ENCODE measurements at regions not wholly inside any gene's neighbourhood (a gene's known extent, or its start where the extent isn't known, plus 50 kb on each side); places are given as distances from the start of the nearest gene placed in this dataset.

GRCh38 chr6:80535914-80536565 lies 429.6 kb downstream of the BCKDHB start:
- Histone ChIP-seq H3K27ac (ENCODE audit: low read depth, low read length) (no peak overlapping the region), H3K9me3 (ENCODE audit: low read length) (no peaks in the 10 kb centered on the region), H3K36me3 (ENCODE audit: insufficient read depth, low read length) (no peaks in the 10 kb centered on the region), H3K27me3 (ENCODE audit: insufficient read depth, low read length, poor library complexity, severe bottlenecking) (no peaks in the 10 kb centered on the region), H3K4me3 (ENCODE audit: low read length) (no peak overlapping the region), H3K4me1 (ENCODE audit: insufficient read depth, low read length) (no peaks in the 10 kb centered on the region)
- DNase-seq, result no peak
- peaks cover 0 to 5% of the 10 kb centered on the region in 2 donors for H3K27me3 Mint-ChIP-seq
- ChIA-PET CTCF (no interaction called here), POLR2A (no interaction called here)
- peaks cover 0 to 5% (median 2%) of the 10 kb centered on the region in 5 donors for H3K9me3 Mint-ChIP-seq
- no peaks in the 10 kb centered on the region for H3K4me1 Mint-ChIP-seq
- H3K36me3 Mint-ChIP-seq, result no peaks in the 10 kb centered on the region
- H3K4me3 Mint-ChIP-seq, result no peak overlapping the region
- no peak overlapping the region for H3K27ac Mint-ChIP-seq

GRCh38 chr6:80531681-80532619 lies 425.5 kb downstream of the BCKDHB start:
- H3K27ac Mint-ChIP-seq, result no peak overlapping the region
- no peaks in the 10 kb centered on the region for H3K27me3 ChIP-seq (ENCODE audit: insufficient read depth, low read length, poor library complexity, severe bottlenecking)
- peaks cover 0 to 1% of the 10 kb centered on the region in 2 donors for H3K27me3 Mint-ChIP-seq
- H3K4me3 Mint-ChIP-seq, result no peak overlapping the region
- H3K9me3 ChIP-seq (ENCODE audit: low read length), result no peaks in the 10 kb centered on the region
- ChIA-PET CTCF (no interaction called here), POLR2A (no interaction called here)
- H3K9me3 Mint-ChIP-seq, result peaks cover 0 to 5% (median 2%) of the 10 kb centered on the region in 5 donors
- H3K36me3 Mint-ChIP-seq, result no peaks in the 10 kb centered on the region
- no peak overlapping the region for H3K27ac ChIP-seq (ENCODE audit: low read depth, low read length)
- no peak overlapping the region for H3K4me3 ChIP-seq (ENCODE audit: low read length)
- H3K4me1 Mint-ChIP-seq, result no peaks in the 10 kb centered on the region
- no peak for DNase-seq
- H3K4me1 ChIP-seq (ENCODE audit: insufficient read depth, low read length), result no peaks in the 10 kb centered on the region
- H3K36me3 ChIP-seq (ENCODE audit: insufficient read depth, low read length), result no peaks in the 10 kb centered on the region

GRCh38 chr6:80530103-80530502 lies 423.6 kb downstream of the BCKDHB start:
- ChIA-PET CTCF (no interaction called here), POLR2A (no interaction called here)
- no peaks in the 10 kb centered on the region for H3K4me1 Mint-ChIP-seq
- no peaks in the 10 kb centered on the region for H3K36me3 Mint-ChIP-seq
- no peak for DNase-seq
- no peaks in the 10 kb centered on the region for H3K4me1 ChIP-seq (ENCODE audit: insufficient read depth, low read length)
- no peak overlapping the region for H3K4me3 ChIP-seq (ENCODE audit: low read length)
- no peaks in the 10 kb centered on the region for H3K9me3 ChIP-seq (ENCODE audit: low read length)
- peaks cover 0 to 1% of the 10 kb centered on the region in 2 donors for H3K27me3 Mint-ChIP-seq
- no peak overlapping the region for H3K27ac Mint-ChIP-seq
- H3K9me3 Mint-ChIP-seq, result peaks cover 0 to 2% (median 0%) of the 10 kb centered on the region in 5 donors
- H3K4me3 Mint-ChIP-seq, result no peak overlapping the region
- H3K36me3 ChIP-seq (ENCODE audit: insufficient read depth, low read length), result no peaks in the 10 kb centered on the region
- no peaks in the 10 kb centered on the region for H3K27me3 ChIP-seq (ENCODE audit: insufficient read depth, low read length, poor library complexity, severe bottlenecking)
- no peak overlapping the region for H3K27ac ChIP-seq (ENCODE audit: low read depth, low read length)

- no peak overlapping the region for H3K4me3 Mint-ChIP-seq
- Histone ChIP-seq H3K27me3 (ENCODE audit: insufficient read depth, low read length, poor library complexity, severe bottlenecking) (no peaks in the 10 kb centered on the region), H3K36me3 (ENCODE audit: insufficient read depth, low read length) (no peaks in the 10 kb centered on the region), H3K4me1 (ENCODE audit: insufficient read depth, low read length) (no peaks in the 10 kb centered on the region), H3K4me3 (ENCODE audit: low read length) (no peak overlapping the region), H3K9me3 (ENCODE audit: low read length) (no peaks in the 10 kb centered on the region), H3K27ac (ENCODE audit: low read depth, low read length) (no peak overlapping the region)
- no peaks in the 10 kb centered on the region for H3K9me3 Mint-ChIP-seq
- POLR2A ChIA-PET, result no interaction called here
- CTCF ChIA-PET, result no interaction called here
- no peak overlapping the region for H3K27ac Mint-ChIP-seq
- H3K27me3 Mint-ChIP-seq, result peaks cover 0 to 1% of the 10 kb centered on the region in 2 donors
- DNase-seq, result no peak
- no peaks in the 10 kb centered on the region for H3K36me3 Mint-ChIP-seq
- H3K4me1 Mint-ChIP-seq, result peaks cover 0 to 4% (median 0%) of the 10 kb centered on the region in 3 donors
Observed at GRCh38 chr6:80528115-80528514, 421.6 kb downstream of the BCKDHB start.

GRCh38 chr6:80527552-80528052 lies 421.1 kb downstream of the BCKDHB start:
- H3K4me3 ChIP-seq (ENCODE audit: low read length), result no peak overlapping the region
- no peaks in the 10 kb centered on the region for H3K9me3 ChIP-seq (ENCODE audit: low read length)
- no peak overlapping the region for H3K4me3 Mint-ChIP-seq
- no peak overlapping the region for H3K27ac Mint-ChIP-seq
- no peaks in the 10 kb centered on the region for H3K27me3 ChIP-seq (ENCODE audit: insufficient read depth, low read length, poor library complexity, severe bottlenecking)
- H3K36me3 Mint-ChIP-seq, result no peaks in the 10 kb centered on the region
- CTCF ChIA-PET, result no interaction called here
- H3K27me3 Mint-ChIP-seq, result peaks cover 0 to 1% of the 10 kb centered on the region in 2 donors
- H3K36me3 ChIP-seq (ENCODE audit: insufficient read depth, low read length), result no peaks in the 10 kb centered on the region
- H3K9me3 Mint-ChIP-seq, result no peaks in the 10 kb centered on the region
- no peaks in the 10 kb centered on the region for H3K4me1 ChIP-seq (ENCODE audit: insufficient read depth, low read length)
- POLR2A ChIA-PET, result no interaction called here
- DNase-seq, result no peak
- no peak overlapping the region for H3K27ac ChIP-seq (ENCODE audit: low read depth, low read length)
- peaks cover 0 to 4% (median 0%) of the 10 kb centered on the region in 3 donors for H3K4me1 Mint-ChIP-seq

- peak overlapping the region in 1 of 7 donors; percentile 37 for H3K4me3 Mint-ChIP-seq
- H3K9me3 Mint-ChIP-seq, result no peaks in the 10 kb centered on the region
Observed at GRCh38 chr6:80523531-80523997, 417.1 kb downstream of the BCKDHB start.

GRCh38 chr6:80523010-80523409 lies 416.5 kb downstream of the BCKDHB start:
- Mint-ChIP-seq H3K9me3 (no peaks in the 10 kb centered on the region), H3K4me3 (no peak overlapping the region), H3K27me3 (peaks cover 0 to 1% of the 10 kb centered on the region in 2 donors), H3K27ac (no peak overlapping the region), H3K4me1 (peaks cover 0 to 4% (median 0%) of the 10 kb centered on the region in 3 donors), H3K36me3 (no peaks in the 10 kb centered on the region)
- Histone ChIP-seq H3K27me3 (ENCODE audit: insufficient read depth, low read length, poor library complexity, severe bottlenecking) (no peaks in the 10 kb centered on the region), H3K9me3 (ENCODE audit: low read length) (no peaks in the 10 kb centered on the region), H3K4me3 (ENCODE audit: low read length) (no peak overlapping the region), H3K36me3 (ENCODE audit: insufficient read depth, low read length) (no peaks in the 10 kb centered on the region), H3K4me1 (ENCODE audit: insufficient read depth, low read length) (no peaks in the 10 kb centered on the region), H3K27ac (ENCODE audit: low read depth, low read length) (no peak overlapping the region)
- POLR2A ChIA-PET, result no interaction called here
- no peak for DNase-seq
- CTCF ChIA-PET, result interaction anchor here (0.5 kb wide), 1 partner anchor 958 kb away, joined by 3 read pairs; no protein-coding TSS in a partner anchor

More at GRCh38 chr6:80523531-80523997, 417.1 kb downstream of the BCKDHB start:
- no peaks in the 10 kb centered on the region for H3K9me3 ChIP-seq (ENCODE audit: low read length)
- H3K27ac ChIP-seq (ENCODE audit: low read depth, low read length), result no peak overlapping the region
- H3K4me3 ChIP-seq (ENCODE audit: low read length), result no peak overlapping the region
- H3K4me1 Mint-ChIP-seq, result peaks cover 0 to 4% (median 0%) of the 10 kb centered on the region in 3 donors
- no peaks in the 10 kb centered on the region for H3K27me3 ChIP-seq (ENCODE audit: insufficient read depth, low read length, poor library complexity, severe bottlenecking)
- H3K27ac Mint-ChIP-seq, result no peak overlapping the region
- DNase-seq, result no peak
- H3K36me3 Mint-ChIP-seq, result no peaks in the 10 kb centered on the region
- POLR2A ChIA-PET, result no interaction called here
- no peaks in the 10 kb centered on the region for H3K36me3 ChIP-seq (ENCODE audit: insufficient read depth, low read length)
- H3K27me3 Mint-ChIP-seq, result peaks cover 0 to 1% of the 10 kb centered on the region in 2 donors
- H3K4me1 ChIP-seq (ENCODE audit: insufficient read depth, low read length), result no peaks in the 10 kb centered on the region
- CTCF ChIA-PET, result interaction anchor here (0.5 to 1.3 kb wide), 2 partner anchors 148 to 958 kb away, joined by 3 read pairs; no protein-coding TSS in a partner anchor

GRCh38 chr6:80522576-80522975 lies 416.1 kb downstream of the BCKDHB start:
- POLR2A ChIA-PET, result no interaction called here

More at GRCh38 chr6:80522576-80522975, 416.1 kb downstream of the BCKDHB start:
- no peak overlapping the region for H3K4me3 ChIP-seq (ENCODE audit: low read length)
- peaks cover 0 to 4% (median 0%) of the 10 kb centered on the region in 3 donors for H3K4me1 Mint-ChIP-seq
- no peaks in the 10 kb centered on the region for H3K36me3 ChIP-seq (ENCODE audit: insufficient read depth, low read length)
- no peaks in the 10 kb centered on the region for H3K27me3 ChIP-seq (ENCODE audit: insufficient read depth, low read length, poor library complexity, severe bottlenecking)
- no peaks in the 10 kb centered on the region for H3K4me1 ChIP-seq (ENCODE audit: insufficient read depth, low read length)
- no peak overlapping the region for H3K4me3 Mint-ChIP-seq
- H3K27ac ChIP-seq (ENCODE audit: low read depth, low read length), result no peak overlapping the region
- no peaks in the 10 kb centered on the region for H3K27me3 Mint-ChIP-seq
- no peak for DNase-seq
- H3K36me3 Mint-ChIP-seq, result no peaks in the 10 kb centered on the region
- H3K27ac Mint-ChIP-seq, result no peak overlapping the region
- H3K9me3 ChIP-seq (ENCODE audit: low read length), result no peaks in the 10 kb centered on the region
- no peaks in the 10 kb centered on the region for H3K9me3 Mint-ChIP-seq
- CTCF ChIA-PET, result no interaction called here

Data from CD8-positive, alpha-beta memory T cell (primary cell).